GM21825 (cell line): ENCODE measurements at regions not wholly inside any gene's neighbourhood (a gene's known extent, or its start where the extent isn't known, plus 50 kb on each side); places are given as distances from the start of the nearest gene placed in this dataset.

Experiments used
- ATAC-seq: cut with Tn5 transposase; IDR thresholded peaks from one replicate; pipeline ENCODE4 v1.9.1; 2021; ENCODE audit warnings: mild to moderate bottlenecking, moderate library complexity; ENCODE audit not compliant: unreplicated experiment

- no peak for ATAC-seq
Observed at GRCh38 chr6:119590066-119590465, 240.5 kb upstream of the MAN1A1 start.

- no peak for ATAC-seq
Observed at GRCh38 chr6:119587537-119587936, 238.0 kb upstream of the MAN1A1 start.

- peak; percentile 93 for ATAC-seq
Observed at GRCh38 chr6:119586250-119586882, 236.8 kb upstream of the MAN1A1 start.

GRCh38 chr6:119584088-119584487, 234.5 kb upstream of the MAN1A1 start:
- ATAC-seq: no peak

GRCh38 chr6:119581220-119581619, 231.7 kb upstream of the MAN1A1 start:
- no peak for ATAC-seq

GRCh38 chr6:119575721-119576120, 226.2 kb upstream of the MAN1A1 start:
- no peak for ATAC-seq

- ATAC-seq: no peak
Observed at GRCh38 chr6:119568580-119568979, 219.0 kb upstream of the MAN1A1 start.

GRCh38 chr6:119566546-119567260, 217.1 kb upstream of the MAN1A1 start:
- no peak for ATAC-seq

GRCh38 chr6:119565893-119566292, 216.3 kb upstream of the MAN1A1 start:
- no peak for ATAC-seq

GRCh38 chr6:119562168-119562567, 212.6 kb upstream of the MAN1A1 start:
- no peak for ATAC-seq

- no peak for ATAC-seq
Observed at GRCh38 chr6:119559586-119559985, 210.0 kb upstream of the MAN1A1 start.

GRCh38 chr6:119557239-119557638, 207.7 kb upstream of the MAN1A1 start:
- ATAC-seq: no peak

- no peak for ATAC-seq
Observed at GRCh38 chr6:119552021-119552420, 202.5 kb upstream of the MAN1A1 start.

- ATAC-seq: no peak
Observed at GRCh38 chr6:119547024-119547423, 197.5 kb upstream of the MAN1A1 start.

- ATAC-seq: no peak
Observed at GRCh38 chr6:119545245-119545644, 195.7 kb upstream of the MAN1A1 start.

- ATAC-seq: no peak
Observed at GRCh38 chr6:119544325-119545175, 195.0 kb upstream of the MAN1A1 start.

GRCh38 chr6:119543332-119543731, 193.8 kb upstream of the MAN1A1 start:
- no peak for ATAC-seq

- no peak for ATAC-seq
Observed at GRCh38 chr6:119542037-119542436, 192.5 kb upstream of the MAN1A1 start.

GRCh38 chr6:119541132-119541905, 191.8 kb upstream of the MAN1A1 start:
- ATAC-seq: no peak

- no peak for ATAC-seq
Observed at GRCh38 chr6:119540417-119540816, 190.9 kb upstream of the MAN1A1 start.
